ENCODE measurements at regions not wholly inside any gene's neighbourhood (a gene's known extent, or its start where the extent isn't known, plus 50 kb on each side); places are given as distances from the start of the nearest gene placed in this dataset.
"Not testable (repeated sequence)": the region's sequence is repeated elsewhere in the genome, so short reads cannot be mapped to it uniquely, and the experiment has no call there.

DNA sequence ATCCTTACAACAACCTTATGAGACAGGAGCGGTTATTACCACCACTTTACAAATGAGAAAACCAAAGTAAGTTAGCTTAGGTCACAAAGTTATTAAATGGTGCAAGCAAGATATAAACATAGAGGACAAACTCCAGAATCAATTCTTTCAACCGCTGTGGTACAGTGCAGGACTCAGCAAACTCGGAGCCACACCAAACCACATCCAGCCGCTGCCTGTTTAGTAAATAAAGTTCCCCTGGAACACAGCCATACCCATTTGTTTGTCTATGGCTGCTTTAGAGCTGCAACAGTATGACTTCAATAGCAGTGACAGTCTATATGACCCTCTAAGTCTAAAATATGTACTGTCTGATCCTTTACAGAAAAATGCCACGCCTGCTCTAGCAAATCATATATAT lies 1567.2 kb upstream of the WWC1 start:
- DNase-seq (ENCODE audit: low spot score) = no peak
- no peak overlapping the region for H3K27ac ChIP-seq
- H3K27me3 ChIP-seq = no peaks in the 10 kb centered on the region
- H3K4me1 ChIP-seq = no peaks in the 10 kb centered on the region
- TF ChIP-seq CTCF (IDR thresholded peaks at IDR 0.05) = no peak
- H3K36me3 ChIP-seq = no peaks in the 10 kb centered on the region
- no peaks in the 10 kb centered on the region for H3K9me3 ChIP-seq
- no peak overlapping the region for H3K4me3 ChIP-seq

GRCh38 chr5:166725593-166725992 lies 1565.9 kb upstream of the WWC1 start:
- Histone ChIP-seq H3K4me1 (no peaks in the 10 kb centered on the region), H3K36me3 (no peaks in the 10 kb centered on the region), H3K27me3 (no peaks in the 10 kb centered on the region), H3K27ac (no peak overlapping the region), H3K9me3 (no peaks in the 10 kb centered on the region), H3K4me3 (no peak overlapping the region)
- TF ChIP-seq CTCF (IDR thresholded peaks at IDR 0.05) = no peak
- DNase-seq (ENCODE audit: low spot score) = no peak

DNA sequence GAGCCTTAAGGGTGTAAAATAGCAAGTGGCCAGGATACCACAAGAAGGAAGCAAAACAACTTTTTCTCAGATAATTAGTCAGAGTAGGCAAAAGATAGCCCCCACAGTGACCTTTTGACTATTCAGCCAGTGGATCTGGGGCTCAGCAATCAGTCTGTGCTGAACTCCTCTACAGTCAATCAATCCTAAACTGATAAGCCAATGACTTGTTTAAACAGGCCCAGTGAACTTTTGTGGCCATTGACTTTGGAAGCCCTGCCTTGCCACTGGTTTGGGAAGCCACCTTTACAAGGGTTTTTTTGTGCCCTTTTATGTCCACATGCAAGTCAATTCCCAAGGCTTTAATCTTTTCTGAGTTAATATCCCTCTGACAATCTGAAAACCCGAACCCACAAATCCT lies 1565.0 kb upstream of the WWC1 start:
- H3K4me3 ChIP-seq = no peak overlapping the region
- no peak overlapping the region for H3K27ac ChIP-seq
- DNase-seq (ENCODE audit: low spot score) = no peak
- H3K4me1 ChIP-seq = no peaks in the 10 kb centered on the region
- H3K36me3 ChIP-seq = no peaks in the 10 kb centered on the region
- H3K27me3 ChIP-seq = no peaks in the 10 kb centered on the region
- H3K9me3 ChIP-seq = no peaks in the 10 kb centered on the region
- TF ChIP-seq CTCF (IDR thresholded peaks at IDR 0.05) = no peak

DNA sequence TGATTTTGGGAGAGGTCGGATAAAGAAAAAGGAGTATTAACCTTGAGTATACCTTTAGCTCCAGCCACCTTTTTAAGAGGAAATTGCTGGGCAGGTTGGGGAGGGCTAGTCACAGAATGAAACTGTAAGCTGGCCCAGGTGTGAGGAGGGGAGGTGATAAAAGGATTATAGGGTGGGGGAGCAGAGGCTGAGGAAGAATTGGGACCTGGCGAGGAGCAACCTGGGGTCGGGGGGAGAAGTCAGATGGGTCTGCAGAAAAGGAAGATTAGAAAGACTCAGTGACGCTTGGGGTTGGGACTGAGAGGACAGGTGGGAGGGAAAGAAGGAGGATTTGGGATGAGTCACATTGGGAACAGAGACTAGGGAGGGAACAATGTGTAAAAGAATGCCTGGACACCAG lies 1548.5 kb upstream of the WWC1 start:
- H3K27ac ChIP-seq; H3K36me3 ChIP-seq; DNase-seq (ENCODE audit: low spot score); H3K27me3 ChIP-seq; H3K9me3 ChIP-seq; H3K4me3 ChIP-seq; H3K4me1 ChIP-seq: not testable (repeated sequence)

- Histone ChIP-seq H3K9me3 (no peaks in the 10 kb centered on the region), H3K4me3 (no peak overlapping the region), H3K27ac (no peak overlapping the region)
These were observed 1544.9 kb upstream of the WWC1 start for GRCh38 chr5:166746506-166746905.

GRCh38 chr5:166750376-166750775 lies 1541.1 kb upstream of the WWC1 start:
- DNase-seq (ENCODE audit: low spot score) = no peak

More at GRCh38 chr5:166746506-166746905, 1544.9 kb upstream of the WWC1 start:
- H3K36me3 ChIP-seq = no peaks in the 10 kb centered on the region
- TF ChIP-seq CTCF (IDR thresholded peaks at IDR 0.05) = no peak
- DNase-seq (ENCODE audit: low spot score) = no peak
- no peaks in the 10 kb centered on the region for H3K27me3 ChIP-seq
- H3K4me1 ChIP-seq = no peaks in the 10 kb centered on the region

More at GRCh38 chr5:166750376-166750775, 1541.1 kb upstream of the WWC1 start:
- no peaks in the 10 kb centered on the region for H3K36me3 ChIP-seq
- H3K27me3 ChIP-seq = no peaks in the 10 kb centered on the region
- TF ChIP-seq CTCF (IDR thresholded peaks at IDR 0.05) = no peak
- H3K9me3 ChIP-seq = no peaks in the 10 kb centered on the region
- H3K4me1 ChIP-seq = no peaks in the 10 kb centered on the region
- H3K27ac ChIP-seq = no peak overlapping the region
- no peak overlapping the region for H3K4me3 ChIP-seq
